Loucy (cell line): ENCODE measurements at regions not wholly inside any gene's neighbourhood (a gene's known extent, or its start where the extent isn't known, plus 50 kb on each side); places are given as distances from the start of the nearest gene placed in this dataset.

Source experiments
- H2AFZ ChIP-seq: fragments of 200-600 bp; sonication (generic); 2 replicates; pipeline ENCODE4 v1.6.0; 2016; ENCODE audit warnings: antibody characterized with exemption, mild to moderate bottlenecking, low read length, moderate library complexity
- H3F3A ChIP-seq: fragments of 200-600 bp; 2 replicates; pipeline ENCODE4 v1.6.0; 2016; ENCODE audit warnings: antibody characterized with exemption, low read depth, mild to moderate bottlenecking
- H3K27me3 ChIP-seq: fragments of 200-600 bp; sonication (generic); 2 replicates; pipeline ENCODE4 v1.6.1; 2014; ENCODE audit warnings: low read length, mild to moderate bottlenecking; ENCODE audit not compliant: insufficient read depth, poor library complexity, severe bottlenecking
- H3K36me3 ChIP-seq: fragments of 200-600 bp; sonication (generic); 2 replicates; pipeline ENCODE4 v1.6.1; 2016; ENCODE audit warnings: low read length; ENCODE audit not compliant: insufficient read depth
- H3K4me1 ChIP-seq: fragments of 200-600 bp; sonication (generic); 2 replicates; pipeline ENCODE4 v1.5.1; 2014; ENCODE audit warnings: low read length, mild to moderate bottlenecking; ENCODE audit not compliant: insufficient read depth, poor library complexity, severe bottlenecking
- H3K4me2 ChIP-seq: fragments of 200-600 bp; sonication (generic); 2 replicates; pipeline ENCODE4 v1.6.0; 2014; ENCODE audit warnings: antibody characterized with exemption, low read length, low read depth, mild to moderate bottlenecking; ENCODE audit not compliant: poor library complexity, severe bottlenecking
- H3K4me3 ChIP-seq: fragments of 200-600 bp; sonication (generic); 2 replicates; pipeline ENCODE4 v1.5.1; 2014; ENCODE audit warnings: low read length, mild to moderate bottlenecking, mixed read lengths; ENCODE audit not compliant: poor library complexity, severe bottlenecking
- H3K79me2 ChIP-seq: fragments of 200-600 bp; sonication (generic); 2 replicates; pipeline ENCODE4 v1.6.1; 2014; ENCODE audit warnings: low read length; ENCODE audit not compliant: insufficient read depth
- H3K9ac ChIP-seq: fragments of 200-600 bp; sonication (generic); 2 replicates; pipeline ENCODE4 v1.6.0; 2014; ENCODE audit warnings: mild to moderate bottlenecking, low read depth, low read length, moderate library complexity; ENCODE audit not compliant: poor library complexity, severe bottlenecking
- H3K9me2 ChIP-seq: fragments of 200-600 bp; sonication (generic); replicated peaks from 2 replicates; pipeline ENCODE4 v1.6.1; 2016; ENCODE audit warnings: low read depth, low read length, mixed read lengths
- H3K9me3 ChIP-seq: fragments of 200-600 bp; sonication (generic); 2 replicates; pipeline ENCODE4 v1.6.1; 2014; ENCODE audit warnings: mild to moderate bottlenecking, antibody characterized with exemption, low read length, low read depth; ENCODE audit not compliant: insufficient read depth
- H4K20me1 ChIP-seq: fragments of 200-600 bp; sonication (generic); 2 replicates; pipeline ENCODE4 v1.6.0; 2014; ENCODE audit warnings: antibody characterized with exemption, low read length, mild to moderate bottlenecking; ENCODE audit not compliant: insufficient read depth, poor library complexity, severe bottlenecking
- CTCF ChIP-seq: fragments of 200-600 bp; sonication (generic); conservative IDR thresholded peaks from 2 replicates; pipeline ENCODE4 v1.5.1; 2014; ENCODE audit warnings: mild to moderate bottlenecking, antibody characterized with exemption, low read length
- EZH2phosphoT487 ChIP-seq: fragments of 200-600 bp; IDR thresholded peaks from 2 replicates; pipeline ENCODE4 v1.6.1; 2018; ENCODE audit warnings: antibody characterized with exemption, mild to moderate bottlenecking, moderate library complexity, borderline replicate concordance

DNA sequence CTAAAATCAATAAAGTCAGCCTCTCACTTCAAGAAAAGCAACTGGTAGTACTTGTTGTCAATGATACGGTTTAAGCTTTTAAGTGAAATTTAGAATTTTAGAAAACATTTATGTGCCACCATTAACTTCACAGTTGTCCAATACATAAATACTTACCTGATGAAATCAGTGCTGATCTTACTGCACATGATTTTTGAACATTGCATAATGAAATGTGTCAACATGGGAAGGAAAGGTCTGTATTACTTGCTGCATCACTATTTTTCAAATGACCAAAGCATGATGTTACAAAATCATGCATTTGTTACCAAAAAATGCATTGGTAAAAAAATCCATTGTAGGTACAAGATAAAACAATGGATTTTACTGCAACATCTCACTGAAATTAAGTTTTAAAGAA lies 284.3 kb downstream of the EPM2A start:
- Histone ChIP-seq H3K4me3 (no peak overlapping the region), H3K9me2 (no peaks in the 10 kb centered on the region), H2AFZ (no peak overlapping the region), H3K36me3 (no peaks in the 10 kb centered on the region), H3K4me1 (no peaks in the 10 kb centered on the region), H3F3A (no peaks in the 10 kb centered on the region), H3K4me2 (no peak overlapping the region), H3K79me2 (no peaks in the 10 kb centered on the region), H3K27me3 (no peaks in the 10 kb centered on the region), H3K9ac (no peak overlapping the region), H4K20me1 (no peaks in the 10 kb centered on the region), H3K9me3 (peaks cover 7% of the 10 kb centered on the region; the same call in 1 of the 2 replicates)
- TF ChIP-seq CTCF: no peak
- TF ChIP-seq EZH2phosphoT487: no peak

DNA sequence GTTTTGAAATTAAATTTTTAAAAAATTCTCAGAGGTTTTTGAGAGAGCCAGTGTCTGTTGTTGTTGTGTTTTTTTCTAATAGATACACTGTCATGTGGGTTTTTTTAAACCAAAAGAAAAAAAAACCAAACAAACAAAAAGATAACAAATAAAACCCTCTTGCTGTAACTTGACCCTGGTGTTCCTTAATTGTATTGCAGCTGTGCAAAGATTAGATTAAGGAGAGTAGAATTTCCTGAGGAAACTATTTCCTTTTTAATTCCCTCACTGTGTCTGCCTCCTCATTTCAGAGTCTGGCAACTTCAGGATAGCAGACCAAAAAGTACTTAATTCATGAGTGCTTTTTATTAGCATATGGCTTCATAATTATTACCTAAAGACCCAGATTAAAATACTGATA lies 281.9 kb downstream of the EPM2A start:
- TF ChIP-seq CTCF (peak; percentile 56), EZH2phosphoT487 (no peak)
- Histone ChIP-seq H3K9me3 (no peaks in the 10 kb centered on the region), H3K27me3 (no peaks in the 10 kb centered on the region), H3K9ac (no peak overlapping the region), H4K20me1 (no peaks in the 10 kb centered on the region), H3K9me2 (no peaks in the 10 kb centered on the region), H3K4me3 (no peak overlapping the region), H3K36me3 (no peaks in the 10 kb centered on the region), H3K4me2 (no peak overlapping the region), H2AFZ (no peak overlapping the region), H3F3A (no peaks in the 10 kb centered on the region), H3K4me1 (no peaks in the 10 kb centered on the region), H3K79me2 (no peaks in the 10 kb centered on the region)

DNA sequence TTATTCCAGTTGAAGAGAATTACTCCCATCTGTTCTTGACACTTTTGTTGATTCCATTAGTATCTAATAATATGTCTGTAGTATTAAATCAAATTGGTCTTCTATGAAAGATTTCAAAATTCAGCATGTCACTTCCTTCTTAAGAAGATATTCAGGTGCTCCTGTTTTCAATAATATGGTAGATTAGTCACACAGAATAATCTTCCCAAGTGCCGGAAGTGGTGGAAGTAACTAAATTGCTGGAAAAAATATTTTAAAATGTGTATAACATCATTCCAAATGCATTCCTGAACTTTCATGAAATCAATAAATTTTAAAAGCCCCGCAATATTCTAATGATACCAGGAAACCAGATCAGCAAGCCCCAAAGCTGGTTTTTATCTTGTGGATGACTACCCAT lies 281.3 kb downstream of the EPM2A start:
- H2AFZ ChIP-seq: no peak overlapping the region
- H3K4me3 ChIP-seq: no peak overlapping the region
- H3K79me2 ChIP-seq: no peaks in the 10 kb centered on the region
- no peaks in the 10 kb centered on the region for H3K36me3 ChIP-seq
- H3K9me2 ChIP-seq: no peaks in the 10 kb centered on the region
- H3K9me3 ChIP-seq: no peaks in the 10 kb centered on the region
- no peaks in the 10 kb centered on the region for H3K27me3 ChIP-seq
- H3K9ac ChIP-seq: no peak overlapping the region
- no peaks in the 10 kb centered on the region for H3F3A ChIP-seq
- H3K4me2 ChIP-seq: no peak overlapping the region
- H4K20me1 ChIP-seq: no peaks in the 10 kb centered on the region
- TF ChIP-seq CTCF: no peak
- no peak for TF ChIP-seq EZH2phosphoT487
- H3K4me1 ChIP-seq: no peaks in the 10 kb centered on the region
